Fibroblast of pulmonary artery (primary cell): ENCODE measurements at regions not wholly inside any gene's neighbourhood (a gene's known extent, or its start where the extent isn't known, plus 50 kb on each side); places are given as distances from the start of the nearest gene placed in this dataset.

Experiments
- DNase-seq: peaks from one replicate; pipeline ENCODE4 v3.0.0-alpha.2; 2010; ENCODE audit warnings: low read depth
- H3K4me3 ChIP-seq: replicated peaks from 2 replicates; pipeline ENCODE4 v1.5.1; 2011; ENCODE audit warnings: low read depth, mild to moderate bottlenecking, control low read depth, low read length, moderate library complexity
- CTCF ChIP-seq: IDR thresholded peaks from 2 replicates; pipeline ENCODE4 v1.5.1; 2011; ENCODE audit warnings: mild to moderate bottlenecking, control low read depth, low read length, inconsistent platforms; ENCODE audit errors: missing control alignments

DNA sequence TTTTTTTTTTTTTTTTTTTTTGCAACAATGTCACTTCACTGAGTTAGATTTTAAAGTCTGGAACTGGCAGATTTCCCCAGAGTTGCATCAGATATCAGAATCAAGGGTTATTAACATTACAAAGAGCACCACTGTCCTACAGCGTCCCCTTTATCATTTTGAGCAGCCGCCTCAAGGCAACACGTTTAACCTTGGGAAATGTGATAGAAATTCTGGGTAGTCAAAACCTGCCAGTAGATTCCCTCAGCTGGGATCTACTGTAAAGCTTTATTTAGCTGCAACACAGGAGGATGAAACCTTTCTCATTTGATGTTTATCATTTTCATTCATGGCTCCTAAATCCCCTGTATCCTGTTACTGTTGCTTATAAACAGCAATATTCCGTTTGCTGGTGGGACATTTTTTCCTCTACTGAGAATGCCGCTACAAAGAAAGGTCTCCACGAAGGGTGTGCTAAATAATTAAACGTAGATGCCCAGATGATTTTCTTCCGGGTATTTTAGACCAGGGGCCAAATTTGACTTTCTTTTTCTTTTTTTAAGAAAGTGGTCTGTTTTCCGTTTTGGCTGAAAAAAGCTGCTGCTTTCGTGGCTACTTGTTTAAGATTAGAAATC is 436.1 kb upstream of the GOT2 start:
- no peak overlapping the region for H3K4me3 ChIP-seq
- no peak for DNase-seq
- TF ChIP-seq CTCF = no peak

DNA sequence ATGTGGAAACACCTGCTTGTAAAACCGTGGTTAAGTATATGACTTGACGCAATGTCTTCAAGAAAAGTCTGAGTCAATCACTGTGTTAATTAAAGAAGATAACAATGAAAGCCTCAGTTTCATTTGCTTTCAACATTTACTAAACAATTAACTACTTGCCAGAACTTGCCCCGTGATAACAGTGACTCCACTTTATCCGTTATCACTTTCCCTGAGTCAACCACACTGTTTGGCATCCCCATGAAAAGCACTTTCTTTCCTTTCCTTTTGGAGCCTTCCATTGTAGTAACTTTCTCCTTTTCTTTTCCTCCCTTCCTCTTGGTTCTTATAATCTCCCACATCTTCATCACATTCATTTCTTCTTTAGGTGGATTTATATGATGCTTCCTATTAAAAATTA is 435.1 kb upstream of the GOT2 start:
- DNase-seq = no peak
- TF ChIP-seq CTCF = no peak
- no peak overlapping the region for H3K4me3 ChIP-seq

DNA sequence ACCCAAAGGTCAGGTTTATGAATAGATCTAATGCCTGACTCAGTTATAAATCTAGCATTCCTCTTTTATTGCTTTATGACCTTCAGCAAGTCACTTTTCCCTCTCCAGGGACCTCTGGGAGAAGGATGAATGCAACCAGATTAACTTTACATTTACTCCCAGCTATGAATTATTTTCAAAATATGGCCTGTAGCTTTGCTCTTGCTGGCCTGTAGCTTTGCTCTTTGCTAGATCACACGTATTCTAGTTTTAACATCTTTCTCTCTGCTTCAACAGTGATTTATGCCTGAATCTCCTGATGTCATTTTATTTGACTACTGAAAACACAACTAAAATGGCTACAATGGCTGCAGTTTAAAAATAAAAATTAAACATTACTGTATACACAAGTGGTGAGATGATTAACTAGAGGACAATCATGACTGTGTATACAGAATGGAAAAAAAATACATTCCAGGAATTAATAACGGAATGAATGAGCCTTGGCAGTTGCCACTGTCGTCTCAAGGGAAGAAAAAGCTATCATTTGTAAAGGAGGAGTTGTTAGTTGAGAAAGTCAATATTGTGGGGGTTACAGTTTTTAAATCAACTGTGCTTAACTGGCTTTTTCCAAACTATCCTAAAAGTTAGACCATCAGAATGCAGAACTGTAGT is 434.5 kb upstream of the GOT2 start:
- no peak for TF ChIP-seq CTCF
- no peak overlapping the region for H3K4me3 ChIP-seq
- DNase-seq = no peak

- no peak for TF ChIP-seq CTCF
- no peak for DNase-seq
- H3K4me3 ChIP-seq = no peak overlapping the region
Measured at GRCh38 chr16:59164461-59164860, 430.3 kb upstream of the GOT2 start.

- no peak for TF ChIP-seq CTCF
- H3K4me3 ChIP-seq = no peak overlapping the region
- DNase-seq = no peak
Measured at GRCh38 chr16:59163371-59164055, 429.4 kb upstream of the GOT2 start.

DNA sequence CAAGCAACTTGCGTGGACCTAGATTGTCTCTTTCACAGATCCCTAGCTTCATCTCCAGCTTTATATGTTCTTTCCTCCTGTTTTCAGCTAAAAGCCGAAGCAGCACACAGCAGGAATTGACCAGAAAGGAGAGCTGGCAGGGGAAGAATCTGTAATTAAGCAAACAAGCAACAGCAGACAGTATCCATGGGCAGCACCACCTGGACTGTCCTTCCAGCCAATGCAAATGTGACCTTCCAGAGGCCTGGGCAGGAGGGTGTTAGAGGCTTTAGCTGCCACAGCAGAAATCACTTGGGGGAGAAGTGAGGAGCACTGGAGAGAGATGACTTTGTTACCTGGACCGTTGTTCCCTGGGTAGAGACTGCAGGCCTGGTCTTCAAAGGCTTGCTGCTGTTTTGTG is 427.6 kb upstream of the GOT2 start:
- DNase-seq = no peak
- no peak for TF ChIP-seq CTCF
- no peak overlapping the region for H3K4me3 ChIP-seq
